Activated CD4-positive, alpha-beta T cell treated with anti-CD3 and anti-CD28 coated beads, Interleukin-10, Interleukin-2, amounts not matched to agents 100 ng/mL and 50 ng/mL, durations not matched to agents 16 hours and 8 hours (primary cell): ENCODE measurements at regions not wholly inside any gene's neighbourhood (a gene's known extent, or its start where the extent isn't known, plus 50 kb on each side); places are given as distances from the start of the nearest gene placed in this dataset.
A peak's percentile ranks its signal among the peaks of the same experiment; 100 is the strongest.

Experiments used
- DNase-seq: peaks from one replicate; pipeline ENCODE4 v3.0.0-alpha.2; 2020

DNA sequence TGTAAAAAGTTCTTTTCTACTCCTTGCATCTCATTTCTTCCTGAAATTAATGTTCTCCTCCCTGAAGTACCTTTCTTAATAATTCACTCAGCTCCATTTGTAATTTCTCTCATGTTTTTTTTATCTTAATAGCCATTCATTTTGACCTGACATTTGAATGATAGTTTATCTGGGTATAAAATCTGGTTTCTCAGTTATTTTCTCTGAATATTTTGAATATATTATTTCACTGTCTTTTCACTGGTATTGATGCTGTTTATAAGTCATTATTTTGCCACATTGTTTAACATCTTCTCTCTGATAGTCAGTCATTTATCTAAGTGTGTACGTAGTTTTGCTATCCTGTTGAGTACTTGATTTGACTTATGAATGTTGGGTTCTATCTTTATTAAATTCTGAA lies 68.8 kb upstream of the ARHGAP18 start:
- DNase-seq = no peak

- DNase-seq = no peak
These were observed 67.4 kb upstream of the ARHGAP18 start for GRCh38 chr6:129777371-129777770.

GRCh38 chr6:129776542-129777330 lies 66.8 kb upstream of the ARHGAP18 start:
- no peak for DNase-seq

DNA sequence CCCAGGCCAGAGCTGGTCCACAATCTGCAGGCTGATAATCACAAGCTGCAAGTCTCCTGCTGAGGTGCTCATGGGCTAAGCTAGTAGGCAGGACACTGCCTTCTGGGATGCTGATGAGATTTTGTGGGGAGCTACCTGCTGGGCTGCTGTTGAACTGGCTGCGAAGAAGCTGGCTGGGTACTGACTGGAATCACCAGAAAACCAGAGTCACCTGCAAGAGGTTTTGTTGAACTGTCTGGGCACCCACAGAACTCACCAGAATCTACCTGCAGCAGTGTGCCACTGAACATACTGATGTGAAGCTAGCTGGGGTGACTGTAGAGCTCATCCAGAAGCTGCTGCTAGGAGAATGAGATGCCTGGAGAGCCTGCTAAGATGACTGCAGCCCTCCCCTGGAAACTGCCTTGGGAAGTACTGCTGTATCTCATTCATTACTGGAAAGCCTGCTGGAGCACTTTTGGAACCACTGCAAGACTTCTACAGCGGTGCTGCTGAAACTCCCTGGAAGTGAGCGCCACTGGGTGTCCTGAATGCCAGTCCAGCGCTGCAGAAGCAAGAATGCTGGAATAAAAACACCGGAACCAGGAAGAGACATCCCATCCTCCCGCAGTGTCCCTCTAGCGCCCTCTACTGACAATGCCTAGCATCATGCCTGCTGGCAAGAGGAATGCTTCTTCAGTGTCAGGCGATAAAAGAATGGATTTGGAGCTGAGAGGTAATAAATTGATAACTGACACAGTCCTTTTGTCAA lies 64.9 kb upstream of the ARHGAP18 start:
- peak; percentile 61 for DNase-seq

- DNase-seq = no peak
These were observed 63.3 kb upstream of the ARHGAP18 start for GRCh38 chr6:129773304-129773703.

- no peak for DNase-seq
These were observed 61.7 kb upstream of the ARHGAP18 start for GRCh38 chr6:129771678-129772077.

DNA sequence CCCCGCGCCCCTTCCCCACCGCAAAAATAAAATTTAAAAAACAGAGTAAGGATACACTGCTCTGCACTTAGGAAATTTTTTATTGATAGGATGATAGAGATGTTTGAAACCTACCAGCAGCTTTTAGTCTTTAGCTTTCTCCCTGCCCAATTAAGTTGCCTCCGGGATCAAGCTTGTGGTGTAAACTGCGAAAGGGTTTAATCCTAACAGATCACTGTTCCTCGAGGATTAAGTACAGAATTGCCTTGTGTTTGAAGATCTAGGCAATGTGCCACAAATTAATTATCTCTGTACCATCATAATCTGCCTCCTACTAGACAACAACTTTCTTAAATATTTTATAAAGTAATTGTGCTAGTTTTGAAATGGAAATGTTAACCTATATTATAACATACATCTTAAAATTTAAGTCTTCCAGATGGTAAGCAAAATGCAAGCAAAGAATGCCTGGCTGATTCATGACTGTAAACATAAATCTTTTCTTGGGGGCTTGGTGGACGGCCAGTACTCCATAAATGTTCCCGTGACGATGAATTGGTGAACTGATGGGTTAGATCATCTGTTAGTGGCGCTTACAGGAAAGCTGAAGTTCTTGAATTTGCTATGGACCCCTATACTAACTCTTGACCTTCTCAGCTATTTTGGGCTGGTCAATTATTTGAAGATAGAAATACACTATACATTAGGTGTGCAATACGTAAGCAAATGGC lies 58.0 kb upstream of the ARHGAP18 start:
- no peak for DNase-seq

GRCh38 chr6:129766959-129767728 lies 57.2 kb upstream of the ARHGAP18 start:
- DNase-seq = peak; percentile 86

DNA sequence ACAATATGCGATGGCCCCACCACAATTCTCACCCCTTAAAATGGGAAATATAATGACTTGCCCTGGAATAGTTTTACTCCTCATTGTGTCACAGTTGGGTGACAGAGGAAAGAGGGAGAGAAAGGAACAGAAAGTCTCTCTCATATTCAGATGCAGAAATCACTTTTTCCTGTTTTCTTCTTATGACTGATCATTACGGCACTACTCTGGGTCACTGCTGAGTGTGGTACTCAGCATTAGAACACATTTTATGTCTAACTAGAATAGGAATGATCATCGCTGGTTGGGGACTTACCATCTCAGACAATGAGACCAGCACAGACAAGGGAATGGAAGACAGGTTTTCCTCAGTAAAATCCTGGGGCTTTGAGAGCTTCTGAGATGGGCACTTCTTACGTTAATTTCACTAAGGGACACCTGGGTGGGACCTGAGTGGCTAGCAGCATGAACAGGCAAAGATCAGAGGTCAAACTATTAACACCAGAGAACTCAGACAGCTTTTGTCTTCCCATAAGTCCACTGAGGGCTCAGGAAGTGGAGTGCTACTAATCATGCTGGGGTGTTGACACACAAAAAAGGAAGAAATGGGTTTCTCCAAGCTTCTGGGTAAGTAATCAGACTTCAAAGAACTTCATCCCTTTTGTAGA lies 54.9 kb upstream of the ARHGAP18 start:
- DNase-seq = no peak

- no peak for DNase-seq
These were observed 50.0 kb upstream of the ARHGAP18 start for GRCh38 chr6:129759796-129760605.
